Choroid plexus epithelial cell (primary cell): ENCODE measurements at regions not wholly inside any gene's neighbourhood (a gene's known extent, or its start where the extent isn't known, plus 50 kb on each side); places are given as distances from the start of the nearest gene placed in this dataset.

Experiments used
- DNase-seq: peaks from one replicate; pipeline ENCODE4 v3.0.0-alpha.2; 2010; ENCODE audit warnings: low read depth
- H3K4me3 ChIP-seq: 2 replicates; pipeline ENCODE4 v1.5.1; 2011; ENCODE audit warnings: low read depth, mild to moderate bottlenecking, control low read depth, low read length, moderate library complexity
- TF ChIP-seq, protein P1 (sequence below): conservative IDR thresholded peaks from 2 replicates; pipeline ENCODE4 v1.5.1; 2011; ENCODE audit warnings: low read depth, mild to moderate bottlenecking, control low read depth, inconsistent platforms, low read length, moderate library complexity

DNA sequence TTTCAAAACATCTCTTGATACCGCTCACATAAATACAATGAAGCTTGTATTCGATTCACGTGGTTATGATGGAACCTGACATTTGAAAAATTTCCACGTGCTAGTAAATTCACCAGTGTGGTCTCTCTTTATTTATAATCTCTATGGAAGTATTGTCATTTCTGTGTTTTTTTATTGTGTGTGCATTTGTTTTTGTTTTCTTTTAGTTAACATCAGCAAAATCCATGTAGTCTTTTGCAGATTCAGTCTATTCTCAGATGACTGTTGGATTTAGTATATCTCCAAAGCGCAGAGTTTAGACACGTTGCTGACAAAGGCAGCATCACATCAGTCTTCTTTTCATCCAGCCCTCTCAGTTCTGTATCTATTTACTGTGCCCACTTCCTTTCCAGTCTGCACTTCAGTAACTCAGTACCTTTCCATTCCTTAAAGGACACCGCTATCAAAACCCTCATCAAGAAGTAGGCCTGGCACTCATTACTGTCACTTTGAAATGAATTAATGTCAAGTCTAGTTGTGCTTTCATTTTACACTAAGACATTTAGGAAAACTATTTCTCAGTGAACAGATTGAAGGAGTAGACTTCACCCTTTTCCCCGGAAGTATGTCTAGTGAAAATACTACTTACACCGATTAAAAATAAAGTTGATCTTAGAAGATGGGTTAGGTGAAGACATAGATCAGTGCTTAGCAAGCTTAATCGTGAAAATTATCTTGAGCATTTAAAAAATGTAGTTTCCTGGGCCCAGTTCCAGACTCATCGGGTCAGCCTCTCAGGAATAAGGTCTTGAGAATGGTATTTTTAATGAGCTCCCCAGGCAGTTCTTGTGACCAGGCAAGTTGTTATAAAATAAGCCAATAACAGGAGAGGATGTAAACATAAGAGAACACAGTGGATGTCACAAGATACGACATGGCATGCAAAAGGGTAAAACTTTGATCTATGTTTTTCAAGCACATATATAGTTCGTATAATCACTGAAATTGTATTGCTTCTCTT lies 506.8 kb upstream of the ZEB2 start:
- H3K4me3 ChIP-seq: no peak overlapping the region
- TF ChIP-seq, protein P1, sequence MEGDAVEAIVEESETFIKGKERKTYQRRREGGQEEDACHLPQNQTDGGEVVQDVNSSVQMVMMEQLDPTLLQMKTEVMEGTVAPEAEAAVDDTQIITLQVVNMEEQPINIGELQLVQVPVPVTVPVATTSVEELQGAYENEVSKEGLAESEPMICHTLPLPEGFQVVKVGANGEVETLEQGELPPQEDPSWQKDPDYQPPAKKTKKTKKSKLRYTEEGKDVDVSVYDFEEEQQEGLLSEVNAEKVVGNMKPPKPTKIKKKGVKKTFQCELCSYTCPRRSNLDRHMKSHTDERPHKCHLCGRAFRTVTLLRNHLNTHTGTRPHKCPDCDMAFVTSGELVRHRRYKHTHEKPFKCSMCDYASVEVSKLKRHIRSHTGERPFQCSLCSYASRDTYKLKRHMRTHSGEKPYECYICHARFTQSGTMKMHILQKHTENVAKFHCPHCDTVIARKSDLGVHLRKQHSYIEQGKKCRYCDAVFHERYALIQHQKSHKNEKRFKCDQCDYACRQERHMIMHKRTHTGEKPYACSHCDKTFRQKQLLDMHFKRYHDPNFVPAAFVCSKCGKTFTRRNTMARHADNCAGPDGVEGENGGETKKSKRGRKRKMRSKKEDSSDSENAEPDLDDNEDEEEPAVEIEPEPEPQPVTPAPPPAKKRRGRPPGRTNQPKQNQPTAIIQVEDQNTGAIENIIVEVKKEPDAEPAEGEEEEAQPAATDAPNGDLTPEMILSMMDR: no peak
- peak; percentile 95 for DNase-seq

DNA sequence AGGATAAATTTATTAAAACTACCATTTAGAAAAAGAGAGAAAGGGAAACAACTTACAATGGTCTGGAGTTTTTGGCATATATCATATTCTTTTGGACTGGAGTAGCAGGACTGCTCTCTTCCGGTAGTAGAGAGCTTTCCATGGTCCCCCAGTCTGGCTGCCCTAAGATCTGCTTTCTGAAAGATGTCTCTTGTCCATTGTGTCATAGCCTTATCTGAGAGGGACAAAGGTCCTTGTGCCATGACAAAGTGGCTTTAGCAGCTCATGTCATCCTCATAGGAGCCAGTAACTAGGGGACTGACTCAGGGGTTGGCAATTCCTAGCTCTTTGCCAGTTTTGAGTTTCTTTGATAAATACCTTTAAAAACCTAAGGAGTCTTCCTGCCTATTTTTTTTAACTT lies 505.5 kb upstream of the ZEB2 start:
- no peak overlapping the region for H3K4me3 ChIP-seq
- TF ChIP-seq, protein P1: no peak
- no peak for DNase-seq

GRCh38 chr2:145023334-145023934 lies 503.5 kb upstream of the ZEB2 start:
- no peak overlapping the region for H3K4me3 ChIP-seq
- no peak for DNase-seq

GRCh38 chr2:145022666-145023333 lies 502.9 kb upstream of the ZEB2 start:
- no peak overlapping the region for H3K4me3 ChIP-seq
- peak; percentile 92 for DNase-seq
- TF ChIP-seq, protein P1: no peak

More at GRCh38 chr2:145023334-145023934, 503.5 kb upstream of the ZEB2 start:
- TF ChIP-seq, protein P1: no peak

DNA sequence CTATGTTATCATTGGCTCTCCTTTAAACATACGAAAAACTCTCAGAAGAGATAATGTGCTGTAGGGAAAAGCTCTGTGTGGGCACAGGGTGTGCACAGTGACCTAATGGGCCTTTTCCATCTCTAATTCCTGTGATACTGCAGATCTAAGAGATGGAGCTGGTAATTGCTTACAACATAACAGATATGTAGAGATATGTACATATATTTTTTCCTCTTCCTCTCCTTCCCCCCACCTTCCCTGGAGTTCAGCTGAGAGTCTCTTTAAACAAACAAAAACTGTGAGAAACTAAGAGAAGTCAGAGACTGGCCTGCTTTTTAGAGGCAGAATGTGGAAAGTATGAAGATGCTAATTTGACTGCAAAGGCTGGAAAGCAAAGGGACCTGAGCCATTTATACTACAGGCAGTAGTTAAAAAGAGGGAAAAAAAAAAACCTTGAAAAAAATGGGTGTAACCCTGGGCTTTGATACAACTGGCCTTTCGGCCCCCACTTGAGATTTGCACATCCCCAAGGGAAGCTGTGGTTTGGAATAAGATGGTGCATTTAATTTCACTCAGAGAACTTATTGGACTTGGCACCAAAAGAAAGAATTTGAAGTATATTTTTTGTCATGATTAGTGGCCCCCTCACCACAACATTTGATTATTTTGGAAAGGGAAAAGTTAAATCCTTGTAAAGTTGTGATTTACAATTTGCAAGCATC lies 502.2 kb upstream of the ZEB2 start:
- peak; percentile 67 for DNase-seq
- TF ChIP-seq, protein P1: no peak
- no peak overlapping the region for H3K4me3 ChIP-seq

- H3K4me3 ChIP-seq: no peak overlapping the region
- TF ChIP-seq, protein P1: no peak
- peak; percentile 80 for DNase-seq
Measured at GRCh38 chr2:145020694-145021093, 500.8 kb upstream of the ZEB2 start.
